Panc1 (cell line): ENCODE measurements at regions not wholly inside any gene's neighbourhood (a gene's known extent, or its start where the extent isn't known, plus 50 kb on each side); places are given as distances from the start of the nearest gene placed in this dataset.

Experiments used
- CTCF ChIP-seq: fragments of 450-650 bp; IDR thresholded peaks from 2 replicates; pipeline ENCODE4 v1.5.1; 2017; ENCODE audit warnings: mild to moderate bottlenecking
- POLR2AphosphoS5 ChIP-seq: IDR thresholded peaks from 2 replicates; pipeline ENCODE4 v1.6.1; 2012; ENCODE audit warnings: mild to moderate bottlenecking, low read depth, low read length, moderate library complexity
- SIN3A ChIP-seq: IDR thresholded peaks from 2 replicates; pipeline ENCODE4 v1.6.1; 2012; ENCODE audit warnings: low read depth, mild to moderate bottlenecking, low read length, moderate library complexity, borderline replicate concordance; ENCODE audit not compliant: insufficient read depth
- TCF7L2 ChIP-seq: IDR thresholded peaks from 2 replicates; pipeline ENCODE4 v1.6.1; 2011; ENCODE audit warnings: mild to moderate bottlenecking, low read depth, low read length, inconsistent platforms
- TF ChIP-seq, protein P1 (sequence below), 2 experiments: IDR thresholded peaks; 2 replicates each; pipeline ENCODE4 v1.6.1; 2011 to 2012; ENCODE audit warnings: low read depth in 2 of 2, control low read depth in 1 of 2, low read length in 1 of 2, mild to moderate bottlenecking in 1 of 2, moderate library complexity in 1 of 2; ENCODE audit not compliant: insufficient read depth in 1 of 2

DNA sequence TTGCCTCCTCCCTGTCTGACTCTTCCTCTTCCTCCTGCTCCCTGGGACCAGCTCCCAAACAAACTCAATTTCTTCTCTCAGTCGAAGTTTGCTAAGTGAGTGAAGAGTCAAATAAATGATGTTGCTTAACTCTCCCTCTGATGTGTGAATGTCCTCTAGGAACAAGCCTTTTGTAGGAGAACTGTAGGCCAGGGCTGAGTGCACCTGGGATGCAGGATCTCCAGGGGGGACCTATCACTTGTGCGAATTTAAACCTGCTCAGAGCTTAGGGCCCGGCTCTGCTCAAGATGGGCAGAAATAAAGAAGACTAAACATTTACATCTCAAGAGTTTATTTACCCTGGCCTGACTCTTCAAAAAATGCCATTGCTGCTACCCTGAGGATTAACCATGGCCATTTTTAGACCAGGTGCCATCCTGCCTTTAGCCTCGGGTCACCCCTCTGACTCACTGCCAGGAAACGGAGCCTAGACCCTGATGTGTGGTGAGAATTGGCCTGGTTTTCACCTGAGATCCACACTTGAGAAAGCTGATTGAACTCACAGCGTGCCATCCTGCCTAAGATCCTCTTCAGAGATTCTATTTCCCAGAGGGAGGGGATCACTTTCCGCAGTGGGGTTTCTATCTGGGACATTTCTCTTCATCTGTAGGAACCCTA is 63.6 kb upstream of the CD93 start:
- TF ChIP-seq CTCF (no peak), TCF7L2 (no peak), POLR2AphosphoS5 (no peak), SIN3A (no peak)
- TF ChIP-seq, protein P1, sequence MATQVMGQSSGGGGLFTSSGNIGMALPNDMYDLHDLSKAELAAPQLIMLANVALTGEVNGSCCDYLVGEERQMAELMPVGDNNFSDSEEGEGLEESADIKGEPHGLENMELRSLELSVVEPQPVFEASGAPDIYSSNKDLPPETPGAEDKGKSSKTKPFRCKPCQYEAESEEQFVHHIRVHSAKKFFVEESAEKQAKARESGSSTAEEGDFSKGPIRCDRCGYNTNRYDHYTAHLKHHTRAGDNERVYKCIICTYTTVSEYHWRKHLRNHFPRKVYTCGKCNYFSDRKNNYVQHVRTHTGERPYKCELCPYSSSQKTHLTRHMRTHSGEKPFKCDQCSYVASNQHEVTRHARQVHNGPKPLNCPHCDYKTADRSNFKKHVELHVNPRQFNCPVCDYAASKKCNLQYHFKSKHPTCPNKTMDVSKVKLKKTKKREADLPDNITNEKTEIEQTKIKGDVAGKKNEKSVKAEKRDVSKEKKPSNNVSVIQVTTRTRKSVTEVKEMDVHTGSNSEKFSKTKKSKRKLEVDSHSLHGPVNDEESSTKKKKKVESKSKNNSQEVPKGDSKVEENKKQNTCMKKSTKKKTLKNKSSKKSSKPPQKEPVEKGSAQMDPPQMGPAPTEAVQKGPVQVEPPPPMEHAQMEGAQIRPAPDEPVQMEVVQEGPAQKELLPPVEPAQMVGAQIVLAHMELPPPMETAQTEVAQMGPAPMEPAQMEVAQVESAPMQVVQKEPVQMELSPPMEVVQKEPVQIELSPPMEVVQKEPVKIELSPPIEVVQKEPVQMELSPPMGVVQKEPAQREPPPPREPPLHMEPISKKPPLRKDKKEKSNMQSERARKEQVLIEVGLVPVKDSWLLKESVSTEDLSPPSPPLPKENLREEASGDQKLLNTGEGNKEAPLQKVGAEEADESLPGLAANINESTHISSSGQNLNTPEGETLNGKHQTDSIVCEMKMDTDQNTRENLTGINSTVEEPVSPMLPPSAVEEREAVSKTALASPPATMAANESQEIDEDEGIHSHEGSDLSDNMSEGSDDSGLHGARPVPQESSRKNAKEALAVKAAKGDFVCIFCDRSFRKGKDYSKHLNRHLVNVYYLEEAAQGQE (IDR thresholded peaks at IDR 0.05; ENCODE audit: insufficient read depth in 1 of 2, low read depth in 2 of 2, low read length in 1 of 2) = no peak
